ENCODE measurements at regions not wholly inside any gene's neighbourhood (a gene's known extent, or its start where the extent isn't known, plus 50 kb on each side); places are given as distances from the start of the nearest gene placed in this dataset.

- TF ChIP-seq ZNF114 (CRISPR knock-in tag; IDR thresholded peaks at IDR 0.05): no peak
- TF ChIP-seq ETS1 (IDR thresholded peaks at IDR 0.05): no peak
- no peak for TF ChIP-seq NANOG (IDR thresholded peaks at IDR 0.05; ENCODE audit: borderline replicate concordance)
- no peak for TF ChIP-seq EZH2 (IDR thresholded peaks at IDR 0.05; ENCODE audit: low read depth, unreplicated experiment)
- TF ChIP-seq REST (IDR thresholded peaks at IDR 0.05; ENCODE audit: unreplicated experiment): no peak
- no peak for TF ChIP-seq EZH2phosphoT487 (IDR thresholded peaks at IDR 0.05; ENCODE audit: unreplicated experiment)
- Histone ChIP-seq H3F3A (replicated peaks; ENCODE audit: low read depth) (no peaks in the 10 kb centered on the region), H3K4me2 (no peak overlapping the region), H3K79me2 (replicated peaks; ENCODE audit: insufficient read depth) (no peaks in the 10 kb centered on the region), H3K4me1 (ENCODE audit: insufficient read depth) (no peaks in the 10 kb centered on the region), H3K27me3 (ENCODE audit: insufficient read depth) (no peaks in the 10 kb centered on the region), H2AFZ (no peak overlapping the region), H3K4me3 (no peak overlapping the region), H3K36me3 (ENCODE audit: insufficient read depth) (no peaks in the 10 kb centered on the region), H3K27ac (ENCODE audit: low read depth) (no peak overlapping the region), H3K9me2 (ENCODE audit: insufficient read depth) (no peaks in the 10 kb centered on the region), H4K20me1 (replicated peaks; ENCODE audit: insufficient read depth) (no peaks in the 10 kb centered on the region)
- peaks cover 11% of the 10 kb centered on the region for H3K4me1 Mint-ChIP-seq
- no peak for DNase-seq (ENCODE audit: low spot score)
- H3K27me3 Mint-ChIP-seq (ENCODE audit: insufficient read depth, low read depth, poor library complexity): no peaks in the 10 kb centered on the region
- no peak for ATAC-seq
- H3K36me3 Mint-ChIP-seq (ENCODE audit: low read depth): no peaks in the 10 kb centered on the region
- no peak overlapping the region for H3K4me3 Mint-ChIP-seq
- no peak overlapping the region for H3K27ac Mint-ChIP-seq
- no peaks in the 10 kb centered on the region for H3K9me3 Mint-ChIP-seq
These were observed 87.2 kb upstream of the IRS2 start for GRCh38 chr13:109873351-109874123.

GRCh38 chr13:109872864-109873263 is 86.5 kb upstream of the IRS2 start:
- Histone ChIP-seq H3K9me2 (ENCODE audit: insufficient read depth) (no peaks in the 10 kb centered on the region), H3K4me3 (no peak overlapping the region), H3K27ac (ENCODE audit: low read depth) (no peak overlapping the region), H2AFZ (0 out of 2 replicates have a peak overlapping the region, but pooled peaks have one; percentile 18), H3K79me2 (replicated peaks; ENCODE audit: insufficient read depth) (no peaks in the 10 kb centered on the region), H3K36me3 (ENCODE audit: insufficient read depth) (no peaks in the 10 kb centered on the region), H3K27me3 (ENCODE audit: insufficient read depth) (no peaks in the 10 kb centered on the region), H3F3A (replicated peaks; ENCODE audit: low read depth) (no peaks in the 10 kb centered on the region), H4K20me1 (replicated peaks; ENCODE audit: insufficient read depth) (no peaks in the 10 kb centered on the region), H3K4me2 (no peak overlapping the region), H3K4me1 (ENCODE audit: insufficient read depth) (no peaks in the 10 kb centered on the region)
- DNase-seq (ENCODE audit: low spot score) (no peak), ATAC-seq (no peak)
- Mint-ChIP-seq H3K27me3 (ENCODE audit: insufficient read depth, low read depth, poor library complexity) (no peaks in the 10 kb centered on the region), H3K4me3 (no peak overlapping the region), H3K27ac (no peak overlapping the region), H3K9me3 (no peaks in the 10 kb centered on the region), H3K4me1 (peaks cover 11% of the 10 kb centered on the region), H3K36me3 (ENCODE audit: low read depth) (no peaks in the 10 kb centered on the region)
- TF ChIP-seq ZNF114 (CRISPR knock-in tag; IDR thresholded peaks at IDR 0.05) (no peak), EZH2 (IDR thresholded peaks at IDR 0.05; ENCODE audit: low read depth, unreplicated experiment) (no peak), ZNF331 (CRISPR knock-in tag; IDR thresholded peaks at IDR 0.05; ENCODE audit: low read depth) (no peak), CREB1 (CRISPR knock-in tag; IDR thresholded peaks at IDR 0.05; ENCODE audit: low read depth) (no peak), JUNB (IDR thresholded peaks at IDR 0.05; ENCODE audit: unreplicated experiment) (no peak)
- TF ChIP-seq, protein P1, sequence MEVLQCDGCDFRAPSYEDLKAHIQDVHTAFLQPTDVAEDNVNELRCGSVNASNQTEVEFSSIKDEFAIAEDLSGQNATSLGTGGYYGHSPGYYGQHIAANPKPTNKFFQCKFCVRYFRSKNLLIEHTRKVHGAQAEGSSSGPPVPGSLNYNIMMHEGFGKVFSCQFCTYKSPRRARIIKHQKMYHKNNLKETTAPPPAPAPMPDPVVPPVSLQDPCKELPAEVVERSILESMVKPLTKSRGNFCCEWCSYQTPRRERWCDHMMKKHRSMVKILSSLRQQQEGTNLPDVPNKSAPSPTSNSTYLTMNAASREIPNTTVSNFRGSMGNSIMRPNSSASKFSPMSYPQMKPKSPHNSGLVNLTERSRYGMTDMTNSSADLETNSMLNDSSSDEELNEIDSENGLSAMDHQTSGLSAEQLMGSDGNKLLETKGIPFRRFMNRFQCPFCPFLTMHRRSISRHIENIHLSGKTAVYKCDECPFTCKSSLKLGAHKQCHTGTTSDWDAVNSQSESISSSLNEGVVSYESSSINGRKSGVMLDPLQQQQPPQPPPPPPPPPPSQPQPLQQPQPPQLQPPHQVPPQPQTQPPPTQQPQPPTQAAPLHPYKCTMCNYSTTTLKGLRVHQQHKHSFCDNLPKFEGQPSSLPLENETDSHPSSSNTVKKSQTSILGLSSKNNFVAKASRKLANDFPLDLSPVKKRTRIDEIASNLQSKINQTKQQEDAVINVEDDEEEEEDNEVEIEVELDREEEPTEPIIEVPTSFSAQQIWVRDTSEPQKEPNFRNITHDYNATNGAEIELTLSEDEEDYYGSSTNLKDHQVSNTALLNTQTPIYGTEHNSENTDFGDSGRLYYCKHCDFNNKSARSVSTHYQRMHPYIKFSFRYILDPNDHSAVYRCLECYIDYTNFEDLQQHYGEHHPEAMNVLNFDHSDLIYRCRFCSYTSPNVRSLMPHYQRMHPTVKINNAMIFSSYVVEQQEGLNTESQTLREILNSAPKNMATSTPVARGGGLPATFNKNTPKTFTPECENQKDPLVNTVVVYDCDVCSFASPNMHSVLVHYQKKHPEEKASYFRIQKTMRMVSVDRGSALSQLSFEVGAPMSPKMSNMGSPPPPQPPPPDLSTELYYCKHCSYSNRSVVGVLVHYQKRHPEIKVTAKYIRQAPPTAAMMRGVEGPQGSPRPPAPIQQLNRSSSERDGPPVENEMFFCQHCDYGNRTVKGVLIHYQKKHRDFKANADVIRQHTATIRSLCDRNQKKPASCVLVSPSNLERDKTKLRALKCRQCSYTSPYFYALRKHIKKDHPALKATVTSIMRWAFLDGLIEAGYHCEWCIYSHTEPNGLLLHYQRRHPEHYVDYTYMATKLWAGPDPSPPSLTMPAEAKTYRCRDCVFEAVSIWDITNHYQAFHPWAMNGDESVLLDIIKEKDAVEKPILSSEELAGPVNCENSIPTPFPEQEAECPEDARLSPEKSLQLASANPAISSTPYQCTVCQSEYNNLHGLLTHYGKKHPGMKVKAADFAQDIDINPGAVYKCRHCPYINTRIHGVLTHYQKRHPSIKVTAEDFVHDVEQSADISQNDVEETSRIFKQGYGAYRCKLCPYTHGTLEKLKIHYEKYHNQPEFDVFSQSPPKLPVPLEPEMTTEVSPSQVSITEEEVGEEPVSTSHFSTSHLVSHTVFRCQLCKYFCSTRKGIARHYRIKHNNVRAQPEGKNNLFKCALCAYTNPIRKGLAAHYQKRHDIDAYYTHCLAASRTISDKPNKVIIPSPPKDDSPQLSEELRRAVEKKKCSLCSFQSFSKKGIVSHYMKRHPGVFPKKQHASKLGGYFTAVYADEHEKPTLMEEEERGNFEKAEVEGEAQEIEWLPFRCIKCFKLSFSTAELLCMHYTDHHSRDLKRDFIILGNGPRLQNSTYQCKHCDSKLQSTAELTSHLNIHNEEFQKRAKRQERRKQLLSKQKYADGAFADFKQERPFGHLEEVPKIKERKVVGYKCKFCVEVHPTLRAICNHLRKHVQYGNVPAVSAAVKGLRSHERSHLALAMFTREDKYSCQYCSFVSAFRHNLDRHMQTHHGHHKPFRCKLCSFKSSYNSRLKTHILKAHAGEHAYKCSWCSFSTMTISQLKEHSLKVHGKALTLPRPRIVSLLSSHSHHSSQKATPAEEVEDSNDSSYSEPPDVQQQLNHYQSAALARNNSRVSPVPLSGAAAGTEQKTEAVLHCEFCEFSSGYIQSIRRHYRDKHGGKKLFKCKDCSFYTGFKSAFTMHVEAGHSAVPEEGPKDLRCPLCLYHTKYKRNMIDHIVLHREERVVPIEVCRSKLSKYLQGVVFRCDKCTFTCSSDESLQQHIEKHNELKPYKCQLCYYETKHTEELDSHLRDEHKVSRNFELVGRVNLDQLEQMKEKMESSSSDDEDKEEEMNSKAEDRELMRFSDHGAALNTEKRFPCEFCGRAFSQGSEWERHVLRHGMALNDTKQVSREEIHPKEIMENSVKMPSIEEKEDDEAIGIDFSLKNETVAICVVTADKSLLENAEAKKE (CRISPR knock-in tag; IDR thresholded peaks at IDR 0.05): no peak
